CD14-positive monocyte (primary cell): ENCODE measurements at regions not wholly inside any gene's neighbourhood (a gene's known extent, or its start where the extent isn't known, plus 50 kb on each side); places are given as distances from the start of the nearest gene placed in this dataset.

Source experiments
- DNase-seq, 3 donors: peaks; one replicate each; pipeline ENCODE4 v3.0.0-alpha.2; 2011 to 2022
- H2AFZ ChIP-seq: 2 replicates; pipeline ENCODE4 v1.6.0; 2012; ENCODE audit warnings: mild to moderate bottlenecking, low read depth, low read length, inconsistent platforms; ENCODE audit not compliant: insufficient read depth, poor library complexity, severe bottlenecking
- H3K27ac ChIP-seq, 2 donors: 1 replicate in 1 of 2; 2 replicates in 1 of 2; pipeline ENCODE4 v1.5.1; 2012 to 2013; ENCODE audit warnings: low read length in 2 of 2, control low read depth in 1 of 2, inconsistent platforms in 1 of 2, low read depth in 1 of 2, mild to moderate bottlenecking in 1 of 2
- H3K27me3 ChIP-seq, 2 donors: one replicate each; pipeline versions ENCODE4 v1.6.0 to v1.6.1; 2011 to 2013; ENCODE audit warnings: low read length in 2 of 2; ENCODE audit not compliant: control insufficient read depth in 2 of 2, insufficient read depth in 2 of 2
- H3K36me3 ChIP-seq, 2 donors: replicated peaks in 1 of 2; 1 replicate in 1 of 2; 2 replicates in 1 of 2; pipeline versions ENCODE4 v1.5.1 to v1.6.1; 2012 to 2013; ENCODE audit warnings: low read length in 2 of 2, control low read depth in 1 of 2, inconsistent platforms in 1 of 2, mild to moderate bottlenecking in 1 of 2; ENCODE audit not compliant: insufficient read depth in 2 of 2, control insufficient read depth in 1 of 2
- H3K4me1 ChIP-seq, 2 donors: 1 replicate in 1 of 2; 2 replicates in 1 of 2; pipeline versions ENCODE4 v1.5.1 to v1.6.1; 2012 to 2013; ENCODE audit warnings: low read length in 2 of 2, control low read depth in 1 of 2, inconsistent platforms in 1 of 2, mild to moderate bottlenecking in 1 of 2, moderate library complexity in 1 of 2; ENCODE audit not compliant: insufficient read depth in 2 of 2, control insufficient read depth in 1 of 2
- H3K4me2 ChIP-seq: replicated peaks from 2 replicates; pipeline ENCODE3; 2012; ENCODE audit warnings: low read length, moderate library complexity, mild to moderate bottlenecking; ENCODE audit not compliant: poor library complexity, severe bottlenecking; ENCODE audit errors: extremely low read depth
- H3K4me3 ChIP-seq, 3 experiments: fragments of 200-600 bp in 1 of 3; sonication (generic) in 1 of 3; replicated peaks in 1 of 3; 1 replicate in 2 of 3; 2 replicates in 1 of 3; pipeline ENCODE4 v1.5.1; 2011 to 2013; ENCODE audit warnings: low read length in 3 of 3, mild to moderate bottlenecking in 3 of 3, control low read depth in 2 of 3, low read depth in 2 of 3, inconsistent platforms in 1 of 3, moderate library complexity in 1 of 3
- H3K79me2 ChIP-seq: 2 replicates; pipeline ENCODE4 v1.6.0; 2012; ENCODE audit warnings: mild to moderate bottlenecking, control low read depth, inconsistent platforms, low read length, moderate library complexity; ENCODE audit not compliant: insufficient read depth
- H3K9ac ChIP-seq: 2 replicates; pipeline ENCODE4 v1.6.0; 2017; ENCODE audit warnings: low read length, mild to moderate bottlenecking; ENCODE audit not compliant: insufficient read depth, poor library complexity, severe bottlenecking
- H3K9me3 ChIP-seq, 2 donors: replicated peaks in 1 of 2; 1 replicate in 1 of 2; 2 replicates in 1 of 2; pipeline versions ENCODE4 v1.5.1 to v1.6.1; 2012 to 2013; ENCODE audit warnings: low read length in 2 of 2, control low read depth in 1 of 2; ENCODE audit not compliant: control insufficient read depth in 1 of 2, insufficient read depth in 1 of 2
- H4K20me1 ChIP-seq: 2 replicates; pipeline ENCODE4 v1.6.0; 2012; ENCODE audit warnings: mild to moderate bottlenecking, low read length, control low read depth, moderate library complexity; ENCODE audit not compliant: insufficient read depth
- H3K27ac Mint-ChIP-seq, 7 donors: one replicate each; pipeline ENCODE4 v1.8.0; 2020; ENCODE audit warnings: mild to moderate bottlenecking in 7 of 7, mixed read lengths in 7 of 7, moderate library complexity in 6 of 7, inconsistent platforms in 2 of 7
- H3K27me3 Mint-ChIP-seq, 3 donors: one replicate each; pipeline ENCODE4 v1.8.0; 2021 to 2022; ENCODE audit warnings: low read depth in 3 of 3, mild to moderate bottlenecking in 3 of 3, mixed read lengths in 3 of 3, moderate library complexity in 3 of 3, inconsistent platforms in 1 of 3
- H3K36me3 Mint-ChIP-seq, 2 donors: one replicate each; pipeline ENCODE4 v1.8.0; 2020; ENCODE audit warnings: mixed read lengths in 2 of 2, inconsistent platforms in 1 of 2, mild to moderate bottlenecking in 1 of 2
- H3K4me1 Mint-ChIP-seq: one replicate; pipeline ENCODE4 v1.8.0; 2020; ENCODE audit warnings: mild to moderate bottlenecking, mixed read lengths
- H3K4me3 Mint-ChIP-seq, 2 donors: one replicate each; pipeline ENCODE4 v1.8.0; 2020; ENCODE audit warnings: mild to moderate bottlenecking in 2 of 2, mixed read lengths in 2 of 2, moderate library complexity in 1 of 2
- H3K9me3 Mint-ChIP-seq, 7 donors: one replicate each; pipeline ENCODE4 v1.8.0; 2020 to 2022; ENCODE audit warnings: mixed read lengths in 7 of 7, mild to moderate bottlenecking in 6 of 7, moderate library complexity in 6 of 7, inconsistent platforms in 2 of 7
- WGBS: methylation state at CpG from one replicate; pipeline ENCODE4 v1.1.5; 2013; ENCODE audit warnings: missing lambda C conversion rate; ENCODE audit not compliant: insufficient coverage; 5-methylcytosine and 5-hydroxymethylcytosine counted together
- intact Hi-C, 2 donors: fragments of 100-400 bp; cut with micrococcal nuclease; formaldehyde crosslinking; loops; one replicate each; pipeline versions ENCODE4 v1.15.0 to v1.15.1; 2023
- TF ChIP-seq, protein P1 (sequence below): fragments of 200-600 bp; IDR thresholded peaks from one replicate; pipeline ENCODE4 v1.8.0; 2022; ENCODE audit warnings: antibody characterized with exemption, mild to moderate bottlenecking

DNA sequence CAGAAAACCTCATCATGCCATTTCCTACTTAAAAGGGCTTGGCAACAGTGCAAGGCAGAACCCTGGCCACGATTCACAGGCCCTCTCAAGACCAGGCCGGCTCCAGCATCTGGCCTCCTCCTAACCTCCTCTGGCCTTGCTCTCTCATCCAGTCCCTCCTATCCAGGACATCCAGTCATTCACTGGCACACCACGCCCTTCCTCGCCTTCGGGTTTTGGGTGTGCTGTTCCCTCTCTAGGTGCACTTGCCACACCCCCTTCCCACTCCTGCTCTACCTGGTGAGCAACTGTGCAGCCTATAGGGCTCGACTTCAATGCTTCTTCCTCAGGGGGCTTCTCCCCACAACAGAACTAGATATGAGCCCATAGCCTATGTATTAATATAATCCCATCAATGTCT lies 317.1 kb downstream of the ARRDC4 start:
- TF ChIP-seq, protein P1, sequence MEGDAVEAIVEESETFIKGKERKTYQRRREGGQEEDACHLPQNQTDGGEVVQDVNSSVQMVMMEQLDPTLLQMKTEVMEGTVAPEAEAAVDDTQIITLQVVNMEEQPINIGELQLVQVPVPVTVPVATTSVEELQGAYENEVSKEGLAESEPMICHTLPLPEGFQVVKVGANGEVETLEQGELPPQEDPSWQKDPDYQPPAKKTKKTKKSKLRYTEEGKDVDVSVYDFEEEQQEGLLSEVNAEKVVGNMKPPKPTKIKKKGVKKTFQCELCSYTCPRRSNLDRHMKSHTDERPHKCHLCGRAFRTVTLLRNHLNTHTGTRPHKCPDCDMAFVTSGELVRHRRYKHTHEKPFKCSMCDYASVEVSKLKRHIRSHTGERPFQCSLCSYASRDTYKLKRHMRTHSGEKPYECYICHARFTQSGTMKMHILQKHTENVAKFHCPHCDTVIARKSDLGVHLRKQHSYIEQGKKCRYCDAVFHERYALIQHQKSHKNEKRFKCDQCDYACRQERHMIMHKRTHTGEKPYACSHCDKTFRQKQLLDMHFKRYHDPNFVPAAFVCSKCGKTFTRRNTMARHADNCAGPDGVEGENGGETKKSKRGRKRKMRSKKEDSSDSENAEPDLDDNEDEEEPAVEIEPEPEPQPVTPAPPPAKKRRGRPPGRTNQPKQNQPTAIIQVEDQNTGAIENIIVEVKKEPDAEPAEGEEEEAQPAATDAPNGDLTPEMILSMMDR, result no peak
- Histone ChIP-seq H3K4me1 (no peaks in the 10 kb centered on the region), H3K27ac (no peak overlapping the region), H3K36me3 (no peaks in the 10 kb centered on the region), H3K9me3 (no peaks in the 10 kb centered on the region), H3K27me3 (no peaks in the 10 kb centered on the region), H3K9ac (no peak overlapping the region), H3K4me2 (no peak overlapping the region), H3K4me3 (no peak overlapping the region), H3K79me2 (no peaks in the 10 kb centered on the region), H2AFZ (no peak overlapping the region), H4K20me1 (no peaks in the 10 kb centered on the region)
- intact Hi-C loops, result no loop called here
- Mint-ChIP-seq H3K27ac (no peak overlapping the region), H3K27me3 (peaks cover 0 to 6% (median 2%) of the 10 kb centered on the region in 3 donors), H3K4me3 (no peak overlapping the region), H3K9me3 (peaks cover 0 to 8% (median 2%) of the 10 kb centered on the region in 7 donors), H3K4me1 (no peaks in the 10 kb centered on the region), H3K36me3 (no peaks in the 10 kb centered on the region)
- WGBS, result 90% methylated on average over 6 of the region's 6 CpGs
- DNase-seq, result no peak

- H3K36me3 ChIP-seq, result no peaks in the 10 kb centered on the region
- no peak overlapping the region for H2AFZ ChIP-seq
- no peak overlapping the region for H3K4me2 ChIP-seq
- no peaks in the 10 kb centered on the region for H3K9me3 ChIP-seq
- H3K4me1 ChIP-seq, result no peaks in the 10 kb centered on the region
- DNase-seq, result no peak
- peaks cover 0 to 6% (median 2%) of the 10 kb centered on the region in 3 donors for H3K27me3 Mint-ChIP-seq
- no peaks in the 10 kb centered on the region for H3K27me3 ChIP-seq
- no peak overlapping the region for H3K9ac ChIP-seq
- H3K79me2 ChIP-seq, result no peaks in the 10 kb centered on the region
- H4K20me1 ChIP-seq, result no peaks in the 10 kb centered on the region
- no peaks in the 10 kb centered on the region for H3K4me1 Mint-ChIP-seq
- intact Hi-C loops, result no loop called here
- TF ChIP-seq, protein P1, result no peak
- peaks cover 0 to 8% (median 2%) of the 10 kb centered on the region in 7 donors for H3K9me3 Mint-ChIP-seq
- no peak overlapping the region for H3K27ac ChIP-seq
- H3K4me3 Mint-ChIP-seq, result no peak overlapping the region
- H3K27ac Mint-ChIP-seq, result no peak overlapping the region
- whole genome bisulfite sequencing, result 91% methylated on average over 5 of the region's 15 CpGs
- no peak overlapping the region for H3K4me3 ChIP-seq
- H3K36me3 Mint-ChIP-seq, result no peaks in the 10 kb centered on the region
These were observed 319.9 kb downstream of the ARRDC4 start for GRCh38 chr15:98280284-98280975.
